Activated CD4-positive, alpha-beta T cell treated with anti-CD3 and anti-CD28 coated beads for 1 hour (primary cell): ENCODE measurements at regions not wholly inside any gene's neighbourhood (a gene's known extent, or its start where the extent isn't known, plus 50 kb on each side); places are given as distances from the start of the nearest gene placed in this dataset.

Experiments
- DNase-seq: peaks from one replicate; pipeline ENCODE4 v3.0.0-alpha.2; 2020

DNA sequence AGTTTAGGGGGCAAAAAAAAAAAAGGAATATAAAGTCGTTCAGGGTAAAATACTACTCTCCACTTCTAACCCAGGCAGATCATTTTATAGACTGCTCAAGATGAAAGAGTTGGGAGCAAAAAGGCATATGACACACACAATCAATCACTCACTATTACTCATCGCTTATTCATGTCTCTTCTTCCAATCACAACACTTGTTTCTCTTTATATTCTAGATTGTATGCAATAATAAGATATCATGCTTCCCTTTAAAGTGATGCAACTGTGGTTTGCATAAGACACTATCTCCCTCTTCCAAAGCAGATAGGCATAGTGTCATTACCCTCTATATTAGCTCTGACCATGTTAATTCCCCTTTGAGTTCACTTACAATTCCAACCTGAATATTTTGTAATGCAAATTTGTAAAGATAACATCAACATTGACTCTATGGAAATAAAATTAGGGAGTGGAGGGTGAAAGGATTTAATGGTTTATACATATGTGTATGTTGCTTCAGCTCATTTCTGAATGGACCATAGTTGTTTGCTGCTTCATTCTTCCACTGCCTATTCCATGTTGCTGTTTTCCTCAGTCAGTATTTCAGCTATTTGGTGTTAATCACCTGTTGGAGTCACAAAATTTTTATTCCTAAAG is 154.9 kb upstream of the EPHA5 start:
- DNase-seq = no peak

DNA sequence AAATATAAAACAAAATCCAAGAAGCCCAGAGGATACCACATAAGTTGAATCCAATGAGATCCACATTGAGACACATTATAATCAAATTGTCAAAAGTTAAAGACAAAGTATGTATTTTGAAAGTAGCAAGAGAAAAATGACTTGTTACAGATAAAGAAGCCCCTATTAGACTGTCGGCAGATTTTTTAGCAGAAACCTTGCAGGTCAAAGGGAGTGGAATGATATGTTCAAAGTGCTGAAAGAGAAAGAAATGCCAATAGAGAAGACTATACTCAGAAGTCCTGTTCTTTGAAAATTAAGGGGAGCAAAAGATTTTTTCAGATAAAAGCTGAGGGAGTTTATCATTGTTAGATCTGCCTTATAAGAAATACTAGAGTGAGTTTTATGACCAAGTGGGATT is 148.9 kb upstream of the EPHA5 start:
- no peak for DNase-seq

- no peak for DNase-seq
Measured at GRCh38 chr4:65805936-65806335, 135.6 kb upstream of the EPHA5 start.

GRCh38 chr4:65799513-65799912 is 129.2 kb upstream of the EPHA5 start:
- no peak for DNase-seq

GRCh38 chr4:65798498-65799127 is 128.3 kb upstream of the EPHA5 start:
- DNase-seq = no peak

GRCh38 chr4:65791812-65792308 is 121.6 kb upstream of the EPHA5 start:
- no peak for DNase-seq

DNA sequence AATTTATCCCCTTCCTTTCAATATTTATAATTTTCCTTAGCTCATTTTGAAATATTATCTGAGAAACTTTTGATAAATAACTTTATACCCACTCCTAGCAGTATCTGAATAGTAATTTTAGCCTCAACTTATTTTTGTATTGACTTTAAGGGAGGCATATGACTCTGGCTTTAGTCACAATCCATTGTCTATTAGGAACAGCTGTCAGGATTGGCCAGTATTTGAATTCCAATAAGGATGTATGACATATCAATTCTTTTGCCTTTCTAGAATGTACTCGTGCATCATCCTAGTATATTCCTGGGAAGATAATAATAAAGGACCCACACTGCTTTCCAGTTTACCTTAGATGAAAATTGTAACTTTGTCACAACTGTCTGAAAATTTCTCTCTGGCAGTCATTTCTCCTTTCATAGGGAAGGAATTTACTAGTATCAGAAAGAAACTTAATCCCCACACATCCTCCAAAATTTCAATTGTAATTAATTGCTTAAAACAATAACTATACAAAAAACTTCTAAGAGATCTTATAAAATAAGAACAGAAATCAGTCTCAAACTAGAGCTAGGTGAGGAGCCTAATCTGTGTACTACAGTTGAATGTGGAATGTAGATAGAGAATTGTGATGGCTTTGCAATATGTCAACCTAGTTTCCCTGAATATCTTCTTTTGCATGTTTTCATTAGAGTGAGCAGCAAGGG is 121.0 kb upstream of the EPHA5 start:
- no peak for DNase-seq

DNA sequence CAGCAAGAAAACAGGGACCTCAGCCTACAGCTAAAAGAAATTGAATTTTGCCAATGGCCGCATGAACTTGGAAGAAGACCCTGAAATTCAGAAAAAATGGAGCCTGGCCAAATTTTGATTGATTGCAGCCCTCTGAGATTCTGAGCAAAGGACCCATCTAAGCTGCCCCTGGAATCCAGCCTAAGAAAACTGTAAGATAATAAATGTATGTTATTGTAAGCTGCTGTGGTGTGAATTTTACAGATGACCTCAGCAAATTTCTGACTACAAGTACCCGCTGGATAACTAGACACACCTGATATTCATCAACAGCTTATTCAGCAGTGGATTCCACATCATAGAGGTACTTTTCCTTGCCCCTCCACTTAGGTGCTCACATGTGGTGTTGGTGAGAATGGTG is 119.5 kb upstream of the EPHA5 start:
- no peak for DNase-seq

- DNase-seq = no peak
Measured at GRCh38 chr4:65789341-65789740, 119.1 kb upstream of the EPHA5 start.

DNA sequence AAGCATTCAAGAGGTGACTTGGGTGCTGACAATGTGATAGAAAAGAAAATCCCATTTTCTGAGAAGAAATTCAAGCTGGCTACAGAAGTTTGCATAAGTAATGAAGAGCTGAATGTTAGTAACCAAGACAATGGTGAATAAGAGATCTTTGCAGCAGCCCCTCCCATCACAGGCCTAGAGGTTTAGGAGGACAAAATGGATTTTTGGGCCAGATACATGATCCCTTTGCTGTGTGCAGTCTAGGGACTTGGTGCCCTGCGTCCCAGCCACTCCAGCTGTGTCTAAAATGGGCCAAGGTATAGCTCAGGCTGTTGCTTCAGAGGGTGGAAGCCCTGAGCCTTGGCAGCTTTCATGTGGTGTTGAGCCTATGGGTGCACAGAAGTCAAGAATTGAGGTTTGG is 107.0 kb upstream of the EPHA5 start:
- DNase-seq = no peak

- no peak for DNase-seq
Measured at GRCh38 chr4:65773636-65774035, 103.3 kb upstream of the EPHA5 start.

DNA sequence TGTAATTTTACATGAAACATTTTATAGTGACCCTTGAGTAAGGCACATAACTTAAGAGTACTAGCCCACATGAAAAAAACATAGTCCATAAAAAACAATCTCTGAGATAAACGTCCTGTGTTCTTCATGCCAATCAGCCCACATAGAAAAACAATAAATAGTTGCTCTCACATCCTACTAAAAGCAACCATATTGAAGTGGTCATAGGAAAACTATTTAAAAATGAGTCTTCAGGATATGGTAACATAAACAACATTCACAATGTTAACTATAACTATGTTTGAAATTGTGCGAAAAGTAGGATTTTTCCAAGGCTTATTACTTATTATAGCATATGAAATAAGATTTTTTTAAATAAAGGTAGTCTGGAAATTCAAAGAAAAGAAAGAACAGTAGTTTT is 77.1 kb upstream of the EPHA5 start:
- no peak for DNase-seq

DNA sequence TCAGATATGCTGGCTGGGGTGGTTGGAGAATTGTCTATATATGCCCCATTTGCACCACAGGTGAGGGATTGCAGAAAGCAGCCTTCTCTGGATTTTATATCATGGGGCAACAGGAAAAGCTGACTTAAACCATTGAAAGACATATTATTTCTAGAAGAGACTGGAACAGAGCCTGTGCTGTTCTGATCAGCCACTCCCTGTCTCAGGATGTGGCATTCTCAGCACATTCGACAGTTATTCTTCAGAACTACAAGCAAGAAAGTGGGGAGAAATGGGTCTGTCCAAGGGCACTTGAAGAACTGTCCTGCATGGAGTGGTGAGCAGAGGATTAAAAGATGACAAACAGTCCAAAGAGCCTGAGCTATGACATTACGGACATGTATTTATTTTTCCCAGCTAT is 67.8 kb upstream of the EPHA5 start:
- DNase-seq = no peak

GRCh38 chr4:65737672-65738071 is 67.4 kb upstream of the EPHA5 start:
- DNase-seq = no peak

DNA sequence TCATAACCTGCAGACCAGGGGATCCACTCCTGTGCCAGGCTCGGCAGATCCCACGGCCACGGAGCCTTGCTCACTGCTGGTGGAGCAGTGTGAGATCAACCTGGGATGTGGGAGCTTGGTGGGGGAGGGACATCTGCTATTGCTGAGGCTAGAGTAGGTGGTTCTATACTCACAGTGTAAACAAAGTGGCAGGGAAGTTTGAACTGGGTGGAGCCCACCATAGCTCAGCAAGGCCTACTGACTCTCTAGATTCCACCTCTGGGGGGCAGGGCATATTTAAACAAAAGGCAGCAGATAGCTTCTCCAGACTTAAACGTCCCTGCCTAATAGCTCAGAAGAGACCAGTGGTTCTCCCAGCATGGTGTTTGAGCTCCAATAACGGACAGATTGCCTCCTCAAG is 54.7 kb upstream of the EPHA5 start:
- DNase-seq = no peak
